ENCODE measurements at regions not wholly inside any gene's neighbourhood (a gene's known extent, or its start where the extent isn't known, plus 50 kb on each side); places are given as distances from the start of the nearest gene placed in this dataset.
"Not testable (repeated sequence)": the region's sequence is repeated elsewhere in the genome, so short reads cannot be mapped to it uniquely, and the experiment has no call there.

GRCh38 chr4:10898072-10898471 is 213.5 kb upstream of the CLNK start:
- DNase-seq (ENCODE audit: low spot score), result no peak

GRCh38 chr4:10897076-10897475 is 212.5 kb upstream of the CLNK start:
- DNase-seq (ENCODE audit: low spot score), result no peak

GRCh38 chr4:10893395-10893794 is 208.8 kb upstream of the CLNK start:
- no peak for DNase-seq (ENCODE audit: low spot score)

- no peak for DNase-seq (ENCODE audit: low spot score)
Observed at GRCh38 chr4:10891866-10892265, 207.3 kb upstream of the CLNK start.

- no peak for DNase-seq (ENCODE audit: low spot score)
Observed at GRCh38 chr4:10889819-10890218, 205.3 kb upstream of the CLNK start.

- no peak for DNase-seq (ENCODE audit: low spot score)
Observed at GRCh38 chr4:10879411-10880110, 195.0 kb upstream of the CLNK start.

- no peak for DNase-seq (ENCODE audit: low spot score)
Observed at GRCh38 chr4:10878861-10879260, 194.3 kb upstream of the CLNK start.

GRCh38 chr4:10877076-10877475 is 192.5 kb upstream of the CLNK start:
- DNase-seq (ENCODE audit: low spot score), result no peak

- no peak for DNase-seq (ENCODE audit: low spot score)
Observed at GRCh38 chr4:10875144-10875799, 190.7 kb upstream of the CLNK start.

- no peak for DNase-seq (ENCODE audit: low spot score)
Observed at GRCh38 chr4:10873809-10874208, 189.2 kb upstream of the CLNK start.

GRCh38 chr4:10872833-10873517 is 188.4 kb upstream of the CLNK start:
- no peak for DNase-seq (ENCODE audit: low spot score)

GRCh38 chr4:10866666-10867065 is 182.1 kb upstream of the CLNK start:
- no peak for DNase-seq (ENCODE audit: low spot score)

GRCh38 chr4:10861036-10861435 is 176.5 kb upstream of the CLNK start:
- DNase-seq (ENCODE audit: low spot score), result no peak

GRCh38 chr4:10856271-10856782 is 171.8 kb upstream of the CLNK start:
- no peak for DNase-seq (ENCODE audit: low spot score)

- DNase-seq (ENCODE audit: low spot score), result no peak
Observed at GRCh38 chr4:10853196-10853595, 168.6 kb upstream of the CLNK start.

GRCh38 chr4:10841697-10842096 is 157.1 kb upstream of the CLNK start:
- DNase-seq (ENCODE audit: low spot score), result no peak

GRCh38 chr4:10837151-10837550 is 152.6 kb upstream of the CLNK start:
- DNase-seq (ENCODE audit: low spot score), result no peak

- DNase-seq (ENCODE audit: low spot score), result no peak
Observed at GRCh38 chr4:10832806-10833628, 148.4 kb upstream of the CLNK start.

GRCh38 chr4:10831727-10832408 is 147.3 kb upstream of the CLNK start:
- no peak for DNase-seq (ENCODE audit: low spot score)

GRCh38 chr4:10828918-10829538 is 144.5 kb upstream of the CLNK start:
- DNase-seq (ENCODE audit: low spot score), result not testable (repeated sequence)

GRCh38 chr4:10821826-10822225 is 137.3 kb upstream of the CLNK start:
- DNase-seq (ENCODE audit: low spot score), result no peak

All from left forelimb (tissue), 1 donor.